ENCODE measurements at regions not wholly inside any gene's neighbourhood (a gene's known extent, or its start where the extent isn't known, plus 50 kb on each side); places are given as distances from the start of the nearest gene placed in this dataset.

DNA sequence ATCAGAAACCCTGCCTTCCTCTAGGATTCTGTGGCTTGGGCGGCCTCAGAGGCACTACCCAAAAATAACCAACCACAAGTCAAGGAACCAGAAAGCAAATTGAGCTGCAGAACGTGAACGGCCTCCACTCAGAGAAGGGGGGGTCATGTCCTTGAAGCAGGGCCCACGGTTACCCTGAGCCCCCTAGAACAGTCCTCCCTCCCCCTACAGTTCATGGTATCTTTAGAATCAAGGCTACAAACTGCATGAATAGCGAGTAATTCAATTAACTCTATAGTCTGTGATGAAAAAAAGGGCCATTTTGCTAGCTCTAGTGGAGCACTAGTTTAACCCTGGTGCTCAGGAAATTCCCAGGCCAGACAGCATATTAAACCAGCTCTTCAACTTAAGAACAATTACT lies 79.0 kb upstream of the ZNF507 start:
- DNase-seq = no peak

DNA sequence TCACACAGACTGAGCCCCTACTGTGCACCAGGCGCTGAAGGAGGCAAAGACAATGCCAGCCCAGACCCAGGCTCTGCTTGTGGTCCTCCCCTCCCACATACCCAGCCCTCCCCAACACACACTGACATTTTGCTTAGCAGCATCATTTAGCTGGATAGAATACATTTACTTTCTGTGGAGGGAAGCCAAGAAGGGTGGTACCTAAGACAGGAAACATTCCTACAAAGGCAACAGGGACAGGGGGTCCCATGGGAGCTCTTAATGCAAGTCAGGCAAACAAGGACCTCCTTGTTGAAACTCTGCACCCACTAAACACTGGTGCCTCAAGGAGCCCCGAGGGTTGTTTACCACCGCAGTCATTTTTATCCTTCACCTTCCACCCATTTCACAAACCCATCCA lies 77.0 kb upstream of the ZNF507 start:
- no peak for DNase-seq

DNA sequence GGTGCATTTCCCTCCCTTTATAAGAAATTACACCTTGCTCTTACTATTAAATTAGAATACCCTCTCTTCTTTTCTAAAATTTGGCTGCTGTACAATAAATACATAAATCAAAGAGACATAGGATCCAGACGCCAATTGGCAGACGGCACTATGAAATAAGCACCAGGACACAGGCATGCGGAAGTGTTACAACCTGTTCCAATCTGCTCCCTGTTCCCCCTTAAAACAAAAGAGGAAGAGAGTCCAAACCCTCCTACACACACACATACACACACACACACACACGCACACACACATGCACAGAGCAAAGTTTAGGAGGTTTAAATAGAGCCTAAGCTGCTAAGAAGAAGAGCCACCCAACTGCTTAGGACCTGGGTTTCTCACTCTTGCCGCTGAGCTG lies 75.6 kb upstream of the ZNF507 start:
- no peak for DNase-seq

DNA sequence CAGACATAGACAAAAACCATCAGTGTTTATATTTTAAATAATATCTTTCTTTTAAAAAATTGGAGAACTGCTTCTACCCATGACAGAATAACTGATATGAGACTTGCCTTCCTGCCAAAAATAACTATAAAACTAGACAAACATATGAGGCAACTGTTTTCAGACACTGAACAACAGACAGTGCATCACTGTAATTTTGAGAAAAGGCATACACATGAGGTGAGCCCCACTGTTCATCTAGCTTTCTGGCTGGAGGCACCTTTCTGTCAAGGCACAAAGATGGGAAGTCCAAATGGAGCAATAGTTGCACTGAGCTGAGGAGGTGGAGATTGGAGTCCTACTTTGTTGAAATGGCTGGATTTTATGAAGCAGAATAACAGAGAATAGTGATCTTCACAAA lies 71.9 kb upstream of the ZNF507 start:
- DNase-seq = no peak

DNA sequence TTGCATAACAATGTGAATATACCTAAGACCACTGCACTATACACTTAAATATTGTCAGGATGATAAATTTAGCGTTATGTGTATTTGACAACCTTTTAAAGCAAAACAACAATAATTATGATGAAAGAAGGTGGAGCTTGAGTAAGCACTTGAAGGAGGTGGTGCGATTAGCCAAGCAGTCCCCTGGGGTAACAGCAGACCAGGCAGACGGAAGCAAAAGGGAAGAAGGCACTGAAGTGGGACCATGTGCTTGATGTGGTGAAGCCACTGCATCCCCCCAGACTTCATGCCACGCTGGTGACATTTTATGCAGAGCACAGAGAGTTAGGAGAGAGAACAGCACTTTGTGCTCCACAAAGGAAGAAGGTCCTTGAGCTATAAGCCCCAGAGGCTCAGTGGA lies 58.3 kb upstream of the ZNF507 start:
- DNase-seq = no peak

DNA sequence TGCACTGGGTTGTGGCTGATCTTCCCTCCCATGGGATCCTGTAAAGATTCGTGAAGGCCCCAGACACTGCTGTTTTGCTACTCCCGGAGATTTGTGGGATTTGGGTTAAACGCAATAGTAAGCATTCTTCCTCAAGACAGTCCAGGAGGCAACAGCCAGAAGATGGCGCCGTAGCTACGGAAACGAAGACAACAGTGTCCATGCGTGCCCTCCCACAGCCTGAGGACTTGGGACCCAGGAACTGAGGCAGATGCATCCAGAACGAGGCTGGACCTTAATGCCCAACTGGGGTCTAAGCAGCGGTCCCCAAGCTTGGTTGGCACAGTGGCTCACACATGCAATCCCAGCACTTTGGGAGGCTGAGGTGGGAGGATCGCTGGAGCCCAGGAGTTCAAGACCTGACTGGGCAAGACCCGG lies 57.6 kb upstream of the ZNF507 start:
- DNase-seq = no peak

DNA sequence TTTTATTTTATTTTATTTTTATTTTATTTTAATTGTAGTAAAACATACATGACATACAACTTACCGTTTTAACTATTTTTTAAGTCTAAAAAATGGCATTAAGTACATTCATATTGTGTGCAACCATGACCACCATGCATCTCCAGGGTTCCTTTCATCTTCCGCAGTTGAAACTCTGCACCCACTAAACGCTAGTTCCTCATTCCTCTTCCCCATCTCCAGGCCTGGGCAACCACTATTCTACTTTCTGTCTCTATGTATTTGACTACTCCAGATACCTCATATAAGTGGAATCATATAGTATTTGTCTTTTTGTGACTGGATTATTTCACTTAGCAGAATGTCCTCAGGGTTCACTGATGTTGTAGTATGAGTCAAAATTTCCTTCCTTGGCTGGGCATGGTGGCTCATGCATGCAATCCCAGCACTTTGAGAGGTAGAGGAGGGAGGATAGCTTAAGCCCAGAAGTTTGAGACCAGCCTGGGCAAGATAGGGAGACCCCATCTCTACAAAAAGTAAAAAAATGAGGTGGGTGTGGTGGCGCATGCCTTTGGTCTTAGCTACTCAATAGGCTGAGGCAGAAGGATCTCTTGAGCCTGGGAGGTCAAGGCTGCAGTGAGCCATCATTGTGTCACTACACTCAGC lies 55.7 kb upstream of the ZNF507 start:
- no peak for DNase-seq

DNA sequence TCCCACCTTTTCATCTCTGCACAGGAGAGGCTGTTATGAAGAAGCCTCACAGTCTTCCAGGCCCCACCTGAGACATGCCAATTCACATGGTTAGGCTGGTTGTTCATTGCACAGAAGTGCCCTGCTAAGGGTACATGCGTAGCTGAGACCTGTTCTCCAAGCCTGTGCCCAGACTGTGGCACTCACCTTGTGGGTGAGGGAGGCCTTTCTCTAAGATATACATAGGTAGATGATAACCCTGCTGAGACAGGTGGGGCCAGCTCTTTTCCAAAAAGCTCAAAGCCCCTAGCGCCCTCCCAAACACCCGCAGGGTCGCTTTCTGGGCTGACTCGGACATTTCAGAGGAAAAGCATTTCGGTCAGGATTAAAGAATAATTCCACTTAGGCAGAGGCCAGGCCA lies 53.5 kb upstream of the ZNF507 start:
- no peak for DNase-seq

DNA sequence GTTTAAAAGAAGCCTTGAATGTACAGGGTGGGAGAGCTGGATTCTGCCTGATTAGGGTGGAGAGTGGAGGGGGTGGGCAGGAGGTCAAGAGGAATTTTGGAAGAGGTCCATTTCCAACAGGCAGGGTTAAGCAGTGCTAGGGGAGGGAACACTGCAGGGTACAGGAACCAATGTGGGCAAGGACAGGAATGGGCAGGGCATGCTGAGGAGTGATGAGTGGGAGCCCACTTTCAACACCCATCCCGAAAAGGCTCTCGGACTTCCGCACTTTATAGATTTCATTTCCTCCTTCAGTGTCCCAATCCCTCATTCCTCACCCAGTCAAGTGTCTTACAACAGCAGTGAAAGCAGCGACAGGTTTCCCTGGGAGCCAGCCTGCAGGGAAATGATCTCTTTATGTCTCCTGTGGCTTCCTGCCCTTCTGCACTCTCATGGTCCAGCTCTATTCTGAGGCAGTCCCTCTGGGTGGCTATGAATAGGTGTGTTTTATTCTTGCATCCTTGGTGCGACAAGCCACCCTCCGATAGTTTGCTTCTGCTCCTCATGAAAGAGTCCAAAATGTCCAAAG lies 50.5 kb upstream of the ZNF507 start:
- DNase-seq = no peak

All from activated gamma-delta T cell (primary cell).